ENCODE measurements at regions not wholly inside any gene's neighbourhood (a gene's known extent, or its start where the extent isn't known, plus 50 kb on each side); places are given as distances from the start of the nearest gene placed in this dataset.

- no peaks in the 10 kb centered on the region for H3K27me3 ChIP-seq (ENCODE audit: control insufficient read depth in 2 of 2, insufficient read depth in 2 of 2, low read length in 2 of 2)
- CTCF ChIA-PET, result no interaction called here
- intact Hi-C loops (cut with micrococcal nuclease), result no loop called here
- no peak for ATAC-seq
- H3K9me3 Mint-ChIP-seq, result no peaks in the 10 kb centered on the region
- no peak overlapping the region for H3K27ac ChIP-seq (ENCODE audit: low read depth, low read length)
- no peaks in the 10 kb centered on the region for H3K36me3 Mint-ChIP-seq
- H3K27ac Mint-ChIP-seq, result no peak overlapping the region
- no peaks in the 10 kb centered on the region for H3K9me3 ChIP-seq (ENCODE audit: control insufficient read depth in 2 of 3, low read length in 3 of 3)
- no peak overlapping the region for H3K4me3 Mint-ChIP-seq
- no peaks in the 10 kb centered on the region for H3K4me1 Mint-ChIP-seq
- peaks cover 17 to 24% (median 18%) of the 10 kb centered on the region in 5 donors for H3K27me3 Mint-ChIP-seq
- POLR2A ChIA-PET, result no interaction called here
- no peak for DNase-seq
- H3K4me3 ChIP-seq (ENCODE audit: low read length), result no peak overlapping the region
- H3K36me3 ChIP-seq (ENCODE audit: control insufficient read depth in 2 of 3, insufficient read depth in 3 of 3, low read length in 3 of 3), result no peaks in the 10 kb centered on the region
- no peaks in the 10 kb centered on the region for H3K4me1 ChIP-seq (ENCODE audit: control insufficient read depth in 2 of 2, insufficient read depth in 2 of 2, low read length in 2 of 2)
Measured at GRCh38 chr2:60621688-60622429, 68.4 kb upstream of the BCL11A start.

GRCh38 chr2:60623040-60623439, 69.6 kb upstream of the BCL11A start:
- CTCF ChIA-PET, result no interaction called here
- no peaks in the 10 kb centered on the region for H3K9me3 Mint-ChIP-seq

GRCh38 chr2:60627412-60627811, 74.0 kb upstream of the BCL11A start:
- Histone ChIP-seq H3K27me3 (ENCODE audit: control insufficient read depth in 2 of 2, insufficient read depth in 2 of 2, low read length in 2 of 2) (no peaks in the 10 kb centered on the region), H3K36me3 (ENCODE audit: control insufficient read depth in 2 of 3, insufficient read depth in 3 of 3, low read length in 3 of 3) (no peaks in the 10 kb centered on the region), H3K9me3 (ENCODE audit: control insufficient read depth in 2 of 3, low read length in 3 of 3) (no peaks in the 10 kb centered on the region), H3K27ac (ENCODE audit: low read depth, low read length) (no peak overlapping the region), H3K4me3 (ENCODE audit: low read length) (no peak overlapping the region), H3K4me1 (ENCODE audit: control insufficient read depth in 2 of 2, insufficient read depth in 2 of 2, low read length in 2 of 2) (no peaks in the 10 kb centered on the region)
- ChIA-PET CTCF (no interaction called here), POLR2A (no interaction called here)
- Mint-ChIP-seq H3K27me3 (peaks cover 22 to 40% (median 32%) of the 10 kb centered on the region in 5 donors), H3K4me1 (peaks cover 0 to 3% (median 0%) of the 10 kb centered on the region in 7 donors), H3K36me3 (no peaks in the 10 kb centered on the region), H3K9me3 (no peaks in the 10 kb centered on the region), H3K4me3 (no peak overlapping the region), H3K27ac (no peak overlapping the region)
- intact Hi-C loops (cut with micrococcal nuclease), result no loop called here
- DNase-seq (no peak), ATAC-seq (no peak)

More at GRCh38 chr2:60623040-60623439, 69.6 kb upstream of the BCL11A start:
- ATAC-seq, result no peak
- POLR2A ChIA-PET, result no interaction called here
- H3K27me3 ChIP-seq (ENCODE audit: control insufficient read depth in 2 of 2, insufficient read depth in 2 of 2, low read length in 2 of 2), result no peaks in the 10 kb centered on the region
- H3K4me1 ChIP-seq (ENCODE audit: control insufficient read depth in 2 of 2, insufficient read depth in 2 of 2, low read length in 2 of 2), result no peaks in the 10 kb centered on the region
- Mint-ChIP-seq H3K27ac (no peak overlapping the region), H3K4me3 (no peak overlapping the region), H3K4me1 (peaks cover 0 to 2% (median 0%) of the 10 kb centered on the region in 7 donors), H3K27me3 (peaks cover 18 to 31% (median 27%) of the 10 kb centered on the region in 5 donors), H3K36me3 (no peaks in the 10 kb centered on the region)
- DNase-seq, result no peak
- H3K27ac ChIP-seq (ENCODE audit: low read depth, low read length), result no peak overlapping the region
- H3K36me3 ChIP-seq (ENCODE audit: control insufficient read depth in 2 of 3, insufficient read depth in 3 of 3, low read length in 3 of 3), result no peaks in the 10 kb centered on the region
- no peaks in the 10 kb centered on the region for H3K9me3 ChIP-seq (ENCODE audit: control insufficient read depth in 2 of 3, low read length in 3 of 3)
- no peak overlapping the region for H3K4me3 ChIP-seq (ENCODE audit: low read length)
- intact Hi-C loops (cut with micrococcal nuclease), result no loop called here

- ChIA-PET POLR2A (no interaction called here), CTCF (no interaction called here)
- intact Hi-C loops (cut with micrococcal nuclease), result no loop called here
- Histone ChIP-seq H3K27ac (ENCODE audit: low read depth, low read length) (no peak overlapping the region), H3K27me3 (ENCODE audit: control insufficient read depth in 2 of 2, insufficient read depth in 2 of 2, low read length in 2 of 2) (no peaks in the 10 kb centered on the region), H3K36me3 (ENCODE audit: control insufficient read depth in 2 of 3, insufficient read depth in 3 of 3, low read length in 3 of 3) (no peaks in the 10 kb centered on the region), H3K9me3 (ENCODE audit: control insufficient read depth in 2 of 3, low read length in 3 of 3) (no peaks in the 10 kb centered on the region), H3K4me3 (ENCODE audit: low read length) (no peak overlapping the region), H3K4me1 (ENCODE audit: control insufficient read depth in 2 of 2, insufficient read depth in 2 of 2, low read length in 2 of 2) (no peaks in the 10 kb centered on the region)
- Mint-ChIP-seq H3K27ac (no peak overlapping the region), H3K36me3 (no peaks in the 10 kb centered on the region), H3K4me1 (peaks cover 0 to 3% (median 0%) of the 10 kb centered on the region in 7 donors), H3K9me3 (no peaks in the 10 kb centered on the region), H3K27me3 (peaks cover 22 to 40% (median 31%) of the 10 kb centered on the region in 5 donors), H3K4me3 (no peak overlapping the region)
- no peak for DNase-seq
- ATAC-seq, result no peak
Measured at GRCh38 chr2:60628026-60628425, 74.6 kb upstream of the BCL11A start.

GRCh38 chr2:60628615-60629304, 75.3 kb upstream of the BCL11A start:
- Mint-ChIP-seq H3K9me3 (no peaks in the 10 kb centered on the region), H3K36me3 (no peaks in the 10 kb centered on the region), H3K27ac (no peak overlapping the region), H3K27me3 (peaks cover 22 to 45% (median 27%) of the 10 kb centered on the region in 5 donors), H3K4me1 (peaks cover 0 to 3% (median 0%) of the 10 kb centered on the region in 7 donors), H3K4me3 (no peak overlapping the region)
- ChIA-PET CTCF (interaction anchor here (0.5 to 0.7 kb wide), 2 partner anchors 44 to 458 kb away, joined by 3 to 5 read pairs; no protein-coding TSS in a partner anchor), POLR2A (no interaction called here)
- intact Hi-C loops (cut with micrococcal nuclease), result no loop called here
- H3K27ac ChIP-seq (ENCODE audit: low read depth, low read length), result no peak overlapping the region
- H3K4me1 ChIP-seq (ENCODE audit: control insufficient read depth in 2 of 2, insufficient read depth in 2 of 2, low read length in 2 of 2), result no peaks in the 10 kb centered on the region
- no peak overlapping the region for H3K4me3 ChIP-seq (ENCODE audit: low read length)
- DNase-seq, result no peak
- no peaks in the 10 kb centered on the region for H3K27me3 ChIP-seq (ENCODE audit: control insufficient read depth in 2 of 2, insufficient read depth in 2 of 2, low read length in 2 of 2)
- ATAC-seq, result no peak
- no peaks in the 10 kb centered on the region for H3K36me3 ChIP-seq (ENCODE audit: control insufficient read depth in 2 of 3, insufficient read depth in 3 of 3, low read length in 3 of 3)
- H3K9me3 ChIP-seq (ENCODE audit: control insufficient read depth in 2 of 3, low read length in 3 of 3), result no peaks in the 10 kb centered on the region

GRCh38 chr2:60629305-60629662, 75.8 kb upstream of the BCL11A start:
- no peaks in the 10 kb centered on the region for H3K4me1 ChIP-seq (ENCODE audit: control insufficient read depth in 2 of 2, insufficient read depth in 2 of 2, low read length in 2 of 2)
- Mint-ChIP-seq H3K27me3 (peaks cover 22 to 45% (median 27%) of the 10 kb centered on the region in 5 donors), H3K4me1 (peaks cover 0 to 3% (median 0%) of the 10 kb centered on the region in 7 donors), H3K9me3 (no peaks in the 10 kb centered on the region), H3K27ac (no peak overlapping the region), H3K36me3 (no peaks in the 10 kb centered on the region), H3K4me3 (no peak overlapping the region)
- H3K4me3 ChIP-seq (ENCODE audit: low read length), result no peak overlapping the region
- no peaks in the 10 kb centered on the region for H3K27me3 ChIP-seq (ENCODE audit: control insufficient read depth in 2 of 2, insufficient read depth in 2 of 2, low read length in 2 of 2)
- DNase-seq (no peak), ATAC-seq (no peak)
- H3K36me3 ChIP-seq (ENCODE audit: control insufficient read depth in 2 of 3, insufficient read depth in 3 of 3, low read length in 3 of 3), result no peaks in the 10 kb centered on the region
- POLR2A ChIA-PET, result no interaction called here
- intact Hi-C loops (cut with micrococcal nuclease), result no loop called here
- CTCF ChIA-PET, result interaction anchor here (0.5 to 0.7 kb wide), 2 partner anchors 44 to 459 kb away, joined by 3 to 5 read pairs; no protein-coding TSS in a partner anchor
- no peak overlapping the region for H3K27ac ChIP-seq (ENCODE audit: low read depth, low read length)
- H3K9me3 ChIP-seq (ENCODE audit: control insufficient read depth in 2 of 3, low read length in 3 of 3), result no peaks in the 10 kb centered on the region
